SHP77 treated with DMSO at 0.1 percent for 48 hours (cell line): ENCODE measurements at regions not wholly inside any gene's neighbourhood (a gene's known extent, or its start where the extent isn't known, plus 50 kb on each side); places are given as distances from the start of the nearest gene placed in this dataset.

Source experiments
- DNase-seq: peaks from one replicate; lab custom pipeline; 2025; lab: John Stamatoyannopoulos, UW

GRCh38 chr11:20250644-20251247 lies 90.5 kb upstream of the DBX1 start:
- no peak for DNase-seq

- no peak for DNase-seq
Measured at GRCh38 chr11:20249796-20250195, 89.5 kb upstream of the DBX1 start.

GRCh38 chr11:20249378-20249777 lies 89.1 kb upstream of the DBX1 start:
- no peak for DNase-seq

GRCh38 chr11:20248871-20249270 lies 88.6 kb upstream of the DBX1 start:
- no peak for DNase-seq

- DNase-seq, result no peak
Measured at GRCh38 chr11:20248121-20248772, 88.0 kb upstream of the DBX1 start.

GRCh38 chr11:20247591-20248007 lies 87.3 kb upstream of the DBX1 start:
- no peak for DNase-seq

GRCh38 chr11:20243974-20244373 lies 83.7 kb upstream of the DBX1 start:
- no peak for DNase-seq

GRCh38 chr11:20238712-20239111 lies 78.4 kb upstream of the DBX1 start:
- DNase-seq, result no peak

GRCh38 chr11:20235164-20235563 lies 74.9 kb upstream of the DBX1 start:
- DNase-seq, result no peak

- DNase-seq, result no peak
Measured at GRCh38 chr11:20227631-20228030, 67.4 kb upstream of the DBX1 start.

GRCh38 chr11:20226933-20227332 lies 66.7 kb upstream of the DBX1 start:
- DNase-seq, result no peak

GRCh38 chr11:20221566-20221965 lies 61.3 kb upstream of the DBX1 start:
- DNase-seq, result no peak

- no peak for DNase-seq
Measured at GRCh38 chr11:20213790-20214189, 53.5 kb upstream of the DBX1 start.

GRCh38 chr11:20211691-20212090 lies 51.4 kb upstream of the DBX1 start:
- no peak for DNase-seq
